H1 (cell line): ENCODE measurements at regions not wholly inside any gene's neighbourhood (a gene's known extent, or its start where the extent isn't known, plus 50 kb on each side); places are given as distances from the start of the nearest gene placed in this dataset.
A peak's percentile ranks its signal among the peaks of the same experiment; 100 is the strongest.

ENCODE experiments used
- CTCF ChIA-PET: fragments of 300-600 bp; sonication (Branson Sonifier 250); formaldehyde crosslinking; loops from one replicate; lab custom pipeline; 2021; ENCODE audit not compliant: partially characterized antibody; lab: Charles Lee
- POLR2A ChIA-PET: fragments of 300-600 bp; sonication (Branson Sonifier 250); formaldehyde crosslinking; loops from one replicate; lab custom pipeline; 2021; ENCODE audit warnings: inconsistent platforms; ENCODE audit not compliant: partially characterized antibody; lab: Charles Lee
- DNase-seq, 2 experiments: peaks; one replicate each; pipeline versions ENCODE4 v3.0.0 to v3.0.0-alpha.2; 2010 to 2022; ENCODE audit warnings: low spot score in 2 of 2, low read depth in 1 of 2, mixed read lengths in 1 of 2
- FAIRE-seq: peaks from 2 replicates; lab custom pipeline; 2011; peaks lifted over from hg19 to GRCh38; lab: Jason Lieb, UNC
- H2AFZ ChIP-seq: 2 replicates; pipeline ENCODE4 v1.8.1; 2012; ENCODE audit warnings: low read length, inconsistent platforms
- H2AK5ac ChIP-seq: 2 replicates; pipeline ENCODE4 v1.6.1; 2013; ENCODE audit warnings: low read depth, low read length
- H2BK120ac ChIP-seq: replicated peaks from 2 replicates; pipeline ENCODE3; 2013; ENCODE audit warnings: low read depth, low read length, inconsistent platforms
- H2BK12ac ChIP-seq: 2 replicates; pipeline ENCODE4 v1.6.1; 2013; ENCODE audit warnings: low read depth, low read length
- H2BK15ac ChIP-seq: 2 replicates; pipeline ENCODE4 v1.6.1; 2013; ENCODE audit warnings: low read length
- H2BK20ac ChIP-seq: 2 replicates; pipeline ENCODE4 v1.6.1; 2013; ENCODE audit warnings: low read length
- H2BK5ac ChIP-seq: 2 replicates; pipeline ENCODE4 v1.6.1; 2013; ENCODE audit warnings: low read depth, low read length
- H3K14ac ChIP-seq: 2 replicates; pipeline ENCODE4 v1.6.1; 2013; ENCODE audit warnings: inconsistent platforms; ENCODE audit not compliant: insufficient read length
- H3K18ac ChIP-seq: 2 replicates; pipeline ENCODE4 v1.6.1; 2013; ENCODE audit warnings: low read length; ENCODE audit errors: extremely low read depth
- H3K23ac ChIP-seq: 2 replicates; pipeline ENCODE4 v1.6.1; 2013; ENCODE audit warnings: inconsistent platforms; ENCODE audit not compliant: insufficient read length
- H3K23me2 ChIP-seq: 2 replicates; pipeline ENCODE4 v1.6.1; 2013; ENCODE audit warnings: low read depth, low read length
- H3K27ac ChIP-seq: 2 replicates; pipeline ENCODE4 v1.6.1; 2011; ENCODE audit warnings: low read depth, low read length, inconsistent platforms
- H3K27me3 ChIP-seq, 4 experiments: replicated peaks in 1 of 4; 1 replicate in 1 of 4; 2 replicates in 3 of 4; pipeline versions ENCODE4 v1.6.1 to v1.8.1; 2011 to 2013; ENCODE audit warnings: low read length in 3 of 4, mild to moderate bottlenecking in 3 of 4, inconsistent platforms in 2 of 4, mixed read lengths in 2 of 4, moderate library complexity in 1 of 4; ENCODE audit not compliant: control insufficient read depth in 3 of 4, insufficient read depth in 3 of 4; ENCODE audit errors: extremely low read depth in 1 of 4
- H3K36me3 ChIP-seq, 4 experiments: 2 replicates each; pipeline versions ENCODE4 v1.6.1 to v1.8.1; 2011 to 2013; ENCODE audit warnings: mild to moderate bottlenecking in 4 of 4, low read length in 3 of 4, moderate library complexity in 2 of 4, control low read depth in 1 of 4, inconsistent platforms in 1 of 4; ENCODE audit not compliant: insufficient read depth in 4 of 4, control insufficient read depth in 2 of 4
- H3K4ac ChIP-seq: replicated peaks from 2 replicates; pipeline ENCODE3; 2013; ENCODE audit warnings: low read length, low read depth, mixed read lengths, inconsistent platforms; ENCODE audit not compliant: insufficient read length
- H3K4me1 ChIP-seq, 4 experiments: replicated peaks in 1 of 4; 1 replicate in 1 of 4; 2 replicates in 3 of 4; pipeline versions ENCODE4 v1.6.1 to v1.8.1; 2011 to 2013; ENCODE audit warnings: low read length in 3 of 4, inconsistent platforms in 2 of 4, mixed read lengths in 1 of 4; ENCODE audit not compliant: insufficient read depth in 4 of 4, control insufficient read depth in 3 of 4
- H3K4me2 ChIP-seq, 2 experiments: 2 replicates each; pipeline versions ENCODE4 v1.6.1 to v1.8.1; 2011 to 2013; ENCODE audit warnings: low read depth in 2 of 2, low read length in 2 of 2, control low read depth in 1 of 2, inconsistent platforms in 1 of 2, mild to moderate bottlenecking in 1 of 2; ENCODE audit not compliant: insufficient read depth in 1 of 2
- H3K4me3 ChIP-seq, 4 experiments: fragments of 200-600, 300-600 bp in 1 of 4; sonication (generic), shearing (Covaris generic), sonication (Bioruptor Twin) in 1 of 4; 2 replicates each; pipeline versions ENCODE4 v1.5.1 to v1.8.1; 2011 to 2016; ENCODE audit warnings: low read length in 4 of 4, low read depth in 3 of 4, control low read depth in 2 of 4, inconsistent platforms in 2 of 4, mild to moderate bottlenecking in 2 of 4, mixed read lengths in 1 of 4, moderate library complexity in 1 of 4; ENCODE audit not compliant: insufficient read depth in 2 of 4; ENCODE audit errors: extremely low read depth in 1 of 4
- H3K56ac ChIP-seq: replicated peaks from 2 replicates; pipeline ENCODE3; 2013; ENCODE audit warnings: low read depth, mild to moderate bottlenecking, mixed read lengths, low read length, inconsistent platforms; ENCODE audit not compliant: insufficient read length
- H3K79me1 ChIP-seq: 2 replicates; pipeline ENCODE4 v1.6.1; 2013; ENCODE audit warnings: low read depth, low read length, control low read depth
- H3K79me2 ChIP-seq, 2 experiments: 2 replicates each; pipeline versions ENCODE4 v1.6.1 to v1.8.1; 2012 to 2013; ENCODE audit warnings: low read length in 2 of 2, mild to moderate bottlenecking in 2 of 2, inconsistent platforms in 1 of 2; ENCODE audit not compliant: insufficient read depth in 2 of 2, control insufficient read depth in 1 of 2
- H3K9ac ChIP-seq, 4 experiments: replicated peaks in 1 of 4; 1 replicate in 1 of 4; 2 replicates in 3 of 4; pipeline versions ENCODE4 v1.6.1 to v1.8.1; 2011 to 2013; ENCODE audit warnings: low read depth in 3 of 4, low read length in 3 of 4, control low read depth in 2 of 4, mild to moderate bottlenecking in 2 of 4, moderate library complexity in 2 of 4, inconsistent platforms in 1 of 4; ENCODE audit errors: extremely low read depth in 1 of 4
- H3K9me3 ChIP-seq, 2 experiments: 2 replicates each; pipeline versions ENCODE4 v1.6.1 to v1.8.1; 2012 to 2013; ENCODE audit warnings: mild to moderate bottlenecking in 2 of 2, moderate library complexity in 2 of 2, control low read depth in 1 of 2, inconsistent platforms in 1 of 2, low read depth in 1 of 2, low read length in 1 of 2, mixed read lengths in 1 of 2; ENCODE audit not compliant: insufficient read depth in 2 of 2
- H4K20me1 ChIP-seq, 2 experiments: replicated peaks in 1 of 2; 2 replicates each; pipeline versions ENCODE3 to v1.8.1; 2011 to 2013; ENCODE audit warnings: inconsistent platforms in 2 of 2, low read length in 2 of 2, mild to moderate bottlenecking in 1 of 2; ENCODE audit not compliant: insufficient read depth in 2 of 2, control insufficient read depth in 1 of 2
- H4K5ac ChIP-seq: 2 replicates; pipeline ENCODE4 v1.6.1; 2013; ENCODE audit warnings: low read length, low read depth, mixed read lengths, inconsistent platforms; ENCODE audit not compliant: insufficient read length
- H4K8ac ChIP-seq: 2 replicates; pipeline ENCODE4 v1.8.0; 2013; ENCODE audit warnings: mild to moderate bottlenecking, moderate library complexity, low read length, inconsistent platforms; ENCODE audit not compliant: insufficient read depth; ENCODE audit errors: extremely low read depth
- H4K91ac ChIP-seq: replicated peaks from 2 replicates; pipeline ENCODE3; 2013; ENCODE audit warnings: low read length, mixed read lengths, inconsistent platforms; ENCODE audit not compliant: insufficient read length
- ATF2 ChIP-seq: IDR thresholded peaks from 2 replicates; pipeline ENCODE4 v1.6.1; 2012; ENCODE audit warnings: low read length, inconsistent platforms
- CHD2 ChIP-seq: IDR thresholded peaks from 2 replicates; pipeline ENCODE4 v1.6.1; 2012; ENCODE audit warnings: low read length, improper control_type of control experiment
- JUND ChIP-seq: IDR thresholded peaks from 2 replicates; pipeline ENCODE4 v1.6.1; 2011; ENCODE audit warnings: mild to moderate bottlenecking, improper control_type of control experiment, low read length
- SP1 ChIP-seq: IDR thresholded peaks from 2 replicates; pipeline ENCODE4 v1.6.1; 2011; ENCODE audit warnings: low read depth, low read length
- WGBS, 2 experiments: shearing (Covaris generic) in 1 of 2; methylation state at CpG; one replicate each; pipeline versions ENCODE4 v1.1.6 to v1.1.7; 2013 to 2015; ENCODE audit warnings: low lambda C conversion rate in 2 of 2, mixed read lengths in 2 of 2, inconsistent platforms in 1 of 2, low coverage in 1 of 2, missing lambda C conversion rate in 1 of 2; ENCODE audit not compliant: insufficient replicate concordance in 2 of 2, insufficient coverage in 1 of 2, insufficient read length in 1 of 2; ENCODE audit errors: extremely low coverage in 1 of 2, missing lambda C conversion rate in 1 of 2; 5-methylcytosine and 5-hydroxymethylcytosine counted together
- TF ChIP-seq, protein P1 (sequence below): IDR thresholded peaks from 2 replicates; pipeline ENCODE4 v1.6.1; 2011; ENCODE audit warnings: low read depth, mild to moderate bottlenecking, low read length; ENCODE audit not compliant: insufficient read depth

DNA sequence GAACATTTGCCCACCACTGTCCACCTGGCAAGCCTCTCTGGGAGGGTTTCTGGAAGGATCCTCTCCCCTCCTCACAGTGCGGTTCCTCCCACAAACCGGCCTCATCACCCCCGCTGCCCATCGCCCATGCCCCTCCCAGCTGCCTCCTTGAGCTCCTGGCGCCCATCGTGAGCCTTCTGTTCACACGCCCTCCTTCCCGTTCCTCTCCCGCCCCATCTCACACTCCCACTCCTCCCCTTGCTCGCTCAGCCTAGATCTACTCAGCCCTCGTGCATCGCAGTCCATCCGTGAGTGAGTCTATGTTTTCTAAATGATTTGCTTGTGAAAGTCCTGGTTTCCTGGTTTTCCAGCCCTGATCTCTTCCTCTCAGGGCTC lies 119.1 kb upstream of the C1orf174 start:
- no peak for FAIRE-seq
- Histone ChIP-seq H3K23me2 (no peaks in the 10 kb centered on the region), H3K56ac (no peak overlapping the region), H3K9me3 (no peaks in the 10 kb centered on the region), H3K36me3 (no peaks in the 10 kb centered on the region), H3K4me1 (no peaks in the 10 kb centered on the region), H2BK12ac (peak overlapping the region; percentile 39; the same call in 1 of the 2 replicates), H3K79me2 (no peaks in the 10 kb centered on the region), H3K4ac (no peak overlapping the region), H2BK5ac (no peak overlapping the region), H2BK20ac (no peak overlapping the region), H4K20me1 (no peaks in the 10 kb centered on the region), H3K18ac (no peak overlapping the region), H4K5ac (no peak overlapping the region), H3K4me3 (no peak overlapping the region), H4K8ac (no peak overlapping the region), H2BK120ac (no peak overlapping the region), H3K9ac (no peak overlapping the region), H3K27me3 (no peaks in the 10 kb centered on the region), H3K27ac (no peak overlapping the region), H3K4me2 (no peak overlapping the region), H3K14ac (no peak overlapping the region), H2AK5ac (no peak overlapping the region), H2AFZ (no peak overlapping the region; the same call in 1 of the 2 replicates), H4K91ac (no peak overlapping the region), H3K23ac (no peak overlapping the region), H3K79me1 (no peaks in the 10 kb centered on the region; the same call in 1 of the 2 replicates), H2BK15ac (no peak overlapping the region)
- ChIA-PET CTCF (no interaction called here), POLR2A (no interaction called here)
- WGBS, 2 experiments: 92% methylated on average over 11 of the region's 13 CpGs; no CpG with 5 or more reads in 1 of the 2 experiments
- DNase-seq: no peak
- TF ChIP-seq JUND (no peak), CHD2 (no peak), ATF2 (no peak), SP1 (no peak)
- TF ChIP-seq, protein P1, sequence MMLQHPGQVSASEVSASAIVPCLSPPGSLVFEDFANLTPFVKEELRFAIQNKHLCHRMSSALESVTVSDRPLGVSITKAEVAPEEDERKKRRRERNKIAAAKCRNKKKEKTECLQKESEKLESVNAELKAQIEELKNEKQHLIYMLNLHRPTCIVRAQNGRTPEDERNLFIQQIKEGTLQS: no peak
